Adrenal gland (tissue), 5 donors: ENCODE measurements at regions not wholly inside any gene's neighbourhood (a gene's known extent, or its start where the extent isn't known, plus 50 kb on each side); places are given as distances from the start of the nearest gene placed in this dataset.

ENCODE experiments used
- POLR2A ChIP-seq, 2 donors: fragments of 450-650 bp; IDR thresholded peaks; one replicate each; pipeline ENCODE4 v1.6.1; 2017; ENCODE audit warnings: antibody characterized with exemption in 2 of 2, mild to moderate bottlenecking in 2 of 2, moderate library complexity in 1 of 2
- TF ChIP-seq, protein P1 (sequence below), 6 experiments: fragments of 450-650 bp in 4 of 6; fragments of 200-600 bp in 2 of 6; sonication (generic) in 1 of 6; IDR thresholded peaks; 1 replicate in 5 of 6; 2 replicates in 1 of 6; pipeline versions ENCODE4 v1.5.1 to v1.8.0; 2016 to 2021; ENCODE audit warnings: antibody characterized with exemption in 6 of 6, mild to moderate bottlenecking in 2 of 6, moderate library complexity in 1 of 6
- donor health status: DM: no; HTN: no; CAD: no.

DNA sequence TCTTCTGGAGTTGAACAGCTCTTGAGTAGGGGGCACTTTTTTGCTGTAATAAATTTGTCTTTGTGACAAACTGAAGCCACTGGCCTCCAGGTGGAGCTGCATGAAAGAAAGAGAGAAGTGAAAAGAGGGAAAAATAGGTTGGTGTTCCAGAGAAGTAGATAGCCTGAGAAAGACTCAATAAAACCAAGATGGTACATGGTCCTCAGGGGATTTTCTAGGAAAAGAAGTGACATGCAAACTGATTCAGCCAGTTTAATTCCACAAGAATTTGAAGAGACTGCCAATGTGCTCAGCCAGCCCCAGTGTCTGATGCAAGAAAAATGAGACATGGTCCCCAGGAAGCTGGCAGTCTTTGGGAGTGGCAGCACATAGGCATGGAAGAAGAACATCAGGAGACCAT lies 152.7 kb downstream of the CD47 start:
- TF ChIP-seq POLR2A (IDR thresholded peaks at IDR 0.05), result no peak
- TF ChIP-seq, protein P1, sequence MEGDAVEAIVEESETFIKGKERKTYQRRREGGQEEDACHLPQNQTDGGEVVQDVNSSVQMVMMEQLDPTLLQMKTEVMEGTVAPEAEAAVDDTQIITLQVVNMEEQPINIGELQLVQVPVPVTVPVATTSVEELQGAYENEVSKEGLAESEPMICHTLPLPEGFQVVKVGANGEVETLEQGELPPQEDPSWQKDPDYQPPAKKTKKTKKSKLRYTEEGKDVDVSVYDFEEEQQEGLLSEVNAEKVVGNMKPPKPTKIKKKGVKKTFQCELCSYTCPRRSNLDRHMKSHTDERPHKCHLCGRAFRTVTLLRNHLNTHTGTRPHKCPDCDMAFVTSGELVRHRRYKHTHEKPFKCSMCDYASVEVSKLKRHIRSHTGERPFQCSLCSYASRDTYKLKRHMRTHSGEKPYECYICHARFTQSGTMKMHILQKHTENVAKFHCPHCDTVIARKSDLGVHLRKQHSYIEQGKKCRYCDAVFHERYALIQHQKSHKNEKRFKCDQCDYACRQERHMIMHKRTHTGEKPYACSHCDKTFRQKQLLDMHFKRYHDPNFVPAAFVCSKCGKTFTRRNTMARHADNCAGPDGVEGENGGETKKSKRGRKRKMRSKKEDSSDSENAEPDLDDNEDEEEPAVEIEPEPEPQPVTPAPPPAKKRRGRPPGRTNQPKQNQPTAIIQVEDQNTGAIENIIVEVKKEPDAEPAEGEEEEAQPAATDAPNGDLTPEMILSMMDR (IDR thresholded peaks at IDR 0.05), result peak; percentile 20 to 73 (median 52)
